HL-60 (cell line): ENCODE measurements at regions not wholly inside any gene's neighbourhood (a gene's known extent, or its start where the extent isn't known, plus 50 kb on each side); places are given as distances from the start of the nearest gene placed in this dataset.

Experiments
- DNase-seq, 2 experiments: peaks; one replicate each; pipeline ENCODE4 v3.0.0-alpha.2; 2010 to 2020; ENCODE audit warnings: low read depth in 1 of 2, low spot score in 1 of 2
- H3K27ac ChIP-seq: fragments of 250-450 bp; sonication (Bioruptor Pico); replicated peaks from 2 replicates; pipeline ENCODE4 v1.5.1; 2020; ENCODE audit warnings: mild to moderate bottlenecking, moderate library complexity
- H3K27me3 ChIP-seq: fragments of 250-450 bp; sonication (Bioruptor Pico); 2 replicates; pipeline ENCODE4 v1.5.1; 2021; ENCODE audit warnings: mild to moderate bottlenecking, moderate library complexity; ENCODE audit not compliant: insufficient read depth, poor library complexity, severe bottlenecking
- H3K4me3 ChIP-seq: replicated peaks from 2 replicates; pipeline ENCODE4 v1.5.1; 2011; ENCODE audit warnings: mild to moderate bottlenecking, control low read depth, low read length; ENCODE audit not compliant: insufficient read depth
- CTCF ChIP-seq: IDR thresholded peaks from one replicate; pipeline ENCODE4 v1.5.1; 2011; ENCODE audit warnings: low read length, control low read depth, inconsistent platforms; ENCODE audit not compliant: insufficient read depth
- GABPA ChIP-seq: IDR thresholded peaks from 2 replicates; pipeline ENCODE4 v1.6.1; 2012; ENCODE audit warnings: low read depth
- POLR2AphosphoS5 ChIP-seq: IDR thresholded peaks from 2 replicates; pipeline ENCODE4 v1.6.1; 2012; ENCODE audit warnings: low read depth
- REST ChIP-seq: IDR thresholded peaks from 2 replicates; pipeline ENCODE4 v1.6.1; 2012; ENCODE audit warnings: low read depth; ENCODE audit not compliant: insufficient replicate concordance
- SPI1 ChIP-seq: IDR thresholded peaks from 2 replicates; pipeline ENCODE4 v1.6.1; 2012; ENCODE audit warnings: low read depth, mild to moderate bottlenecking, borderline replicate concordance

GRCh38 chr10:105347487-105347886 is 706.4 kb downstream of the SORCS3 start:
- H3K27ac ChIP-seq, result no peak overlapping the region
- no peak for DNase-seq
- no peaks in the 10 kb centered on the region for H3K27me3 ChIP-seq
- TF ChIP-seq POLR2AphosphoS5, result no peak
- TF ChIP-seq REST, result no peak
- TF ChIP-seq CTCF, result no peak
- no peak for TF ChIP-seq GABPA
- TF ChIP-seq SPI1, result no peak
- H3K4me3 ChIP-seq, result no peak overlapping the region

GRCh38 chr10:105342606-105343005 is 701.5 kb downstream of the SORCS3 start:
- Histone ChIP-seq H3K27me3 (no peaks in the 10 kb centered on the region), H3K27ac (no peak overlapping the region), H3K4me3 (no peak overlapping the region)
- TF ChIP-seq GABPA, result no peak
- TF ChIP-seq CTCF, result no peak
- no peak for TF ChIP-seq POLR2AphosphoS5
- no peak for TF ChIP-seq SPI1
- TF ChIP-seq REST, result no peak
- no peak for DNase-seq

- DNase-seq, result no peak
- Histone ChIP-seq H3K27ac (no peak overlapping the region), H3K4me3 (no peak overlapping the region), H3K27me3 (no peaks in the 10 kb centered on the region)
- TF ChIP-seq GABPA (no peak), SPI1 (no peak), POLR2AphosphoS5 (no peak), REST (no peak)
These were observed 698.6 kb downstream of the SORCS3 start for GRCh38 chr10:105339669-105340068.
